SK-N-SH treated with all-trans-retinoic acid at 6 μM for 48 hours (cell line): ENCODE measurements at regions not wholly inside any gene's neighbourhood (a gene's known extent, or its start where the extent isn't known, plus 50 kb on each side); places are given as distances from the start of the nearest gene placed in this dataset.

ENCODE experiments used
- ATAC-seq: fragments of 200-7000 bp; cut with Tn5 transposase; 3 replicates; pipeline ENCODE4 v1.9.1; 2020; ENCODE audit warnings: mild to moderate bottlenecking, moderate library complexity
- ARNTL ChIP-seq: fragments of 450-650 bp; formaldehyde crosslinking; IDR thresholded peaks from 2 replicates; pipeline ENCODE4 v1.5.0; 2020; ENCODE audit warnings: low read depth, mild to moderate bottlenecking, moderate library complexity, borderline replicate concordance
- BACH2 ChIP-seq: fragments of 250-450 bp; sonication (Bioruptor Pico); IDR thresholded peaks from 2 replicates; pipeline ENCODE4 v1.9.0; 2021; ENCODE audit warnings: mild to moderate bottlenecking, borderline replicate concordance
- CREB5 ChIP-seq: fragments of 250-450 bp; sonication (Bioruptor Pico); IDR thresholded peaks from 2 replicates; pipeline ENCODE4 v1.5.1; 2020; ENCODE audit warnings: low read depth, mild to moderate bottlenecking, moderate library complexity
- ESRRG ChIP-seq: fragments of 250-450 bp; sonication (Bioruptor Pico); IDR thresholded peaks from 2 replicates; pipeline ENCODE4 v1.6.1; 2021; ENCODE audit warnings: mild to moderate bottlenecking
- GLIS3 ChIP-seq: fragments of 250-450 bp; sonication (Bioruptor Pico); IDR thresholded peaks from 2 replicates; pipeline ENCODE4 v1.5.0; 2020; ENCODE audit warnings: mild to moderate bottlenecking, moderate library complexity
- ISL1 ChIP-seq: fragments of 250-450 bp; sonication (Bioruptor Pico); IDR thresholded peaks from 2 replicates; pipeline ENCODE4 v2.1.2; 2022; ENCODE audit warnings: mild to moderate bottlenecking, moderate library complexity
- OSR1 ChIP-seq: fragments of 250-450 bp; sonication (Bioruptor Pico); IDR thresholded peaks from 2 replicates; pipeline ENCODE4 v1.8.0; 2022; ENCODE audit warnings: moderate library complexity, mild to moderate bottlenecking, inconsistent platforms
- PATZ1 ChIP-seq: fragments of 250-450 bp; sonication (Bioruptor Pico); IDR thresholded peaks from 2 replicates; pipeline ENCODE4 v1.8.0; 2020; ENCODE audit warnings: mild to moderate bottlenecking, moderate library complexity, borderline replicate concordance
- POU6F1 ChIP-seq: fragments of 250-450 bp; sonication (Bioruptor Pico); IDR thresholded peaks from 2 replicates; pipeline ENCODE4 v1.8.0; 2021; ENCODE audit warnings: low read depth, mild to moderate bottlenecking, moderate library complexity, borderline replicate concordance
- RARB ChIP-seq: fragments of 250-450 bp; sonication (Bioruptor Pico); IDR thresholded peaks from 2 replicates; pipeline ENCODE4 v1.8.0; 2021; ENCODE audit warnings: mild to moderate bottlenecking, moderate library complexity
- SNAI2 ChIP-seq: fragments of 250-450 bp; sonication (Bioruptor Pico); IDR thresholded peaks from 2 replicates; pipeline ENCODE4 v1.5.0; 2020; ENCODE audit warnings: mild to moderate bottlenecking, moderate library complexity
- TOX ChIP-seq: fragments of 250-450 bp; sonication (Bioruptor Pico); IDR thresholded peaks from 2 replicates; pipeline ENCODE4 v1.8.0; 2021; ENCODE audit warnings: mild to moderate bottlenecking, moderate library complexity, borderline replicate concordance
- TSHZ2 ChIP-seq: fragments of 250-450 bp; sonication (Bioruptor Pico); IDR thresholded peaks from 2 replicates; pipeline ENCODE4 v1.5.0; 2020; ENCODE audit warnings: mild to moderate bottlenecking, moderate library complexity
- ZC3H10 ChIP-seq: fragments of 250-450 bp; sonication (Bioruptor Pico); IDR thresholded peaks from 2 replicates; pipeline ENCODE4 v1.5.1; 2021; ENCODE audit warnings: mild to moderate bottlenecking, moderate library complexity
- ZFP3 ChIP-seq: fragments of 250-450 bp; sonication (Bioruptor Pico); IDR thresholded peaks from 2 replicates; pipeline ENCODE4 v1.5.0; 2020; ENCODE audit warnings: mild to moderate bottlenecking, moderate library complexity
- ZFP30 ChIP-seq: fragments of 450-650 bp; formaldehyde crosslinking; IDR thresholded peaks from 2 replicates; pipeline ENCODE4 v1.5.0; 2022; ENCODE audit warnings: mild to moderate bottlenecking, moderate library complexity
- ZNF70 ChIP-seq: fragments of 450-650 bp; formaldehyde crosslinking; IDR thresholded peaks from 2 replicates; pipeline ENCODE4 v1.5.0; 2020; ENCODE audit warnings: mild to moderate bottlenecking, moderate library complexity
- ZNF8 ChIP-seq: fragments of 450-650 bp; formaldehyde crosslinking; IDR thresholded peaks from 2 replicates; pipeline ENCODE4 v1.5.0; 2020; ENCODE audit warnings: mild to moderate bottlenecking, moderate library complexity

GRCh38 chr13:47179321-47179720 is 282.5 kb upstream of the HTR2A start:
- no peak for ATAC-seq
- no peak for TF ChIP-seq RARB (CRISPR knock-in tag)
- no peak for TF ChIP-seq GLIS3 (CRISPR knock-in tag)
- TF ChIP-seq ARNTL (CRISPR knock-in tag) = no peak
- TF ChIP-seq BACH2 = no peak
- TF ChIP-seq TOX (CRISPR knock-in tag) = no peak

GRCh38 chr13:47178090-47178950 is 281.5 kb upstream of the HTR2A start:
- TF ChIP-seq CREB5 (no peak), PATZ1 (CRISPR knock-in tag) (no peak), OSR1 (CRISPR knock-in tag) (no peak), ZNF8 (CRISPR knock-in tag) (no peak)

GRCh38 chr13:47175172-47175866 is 278.5 kb upstream of the HTR2A start:
- peak; percentile 96 for ATAC-seq
- TF ChIP-seq ISL1 (CRISPR knock-in tag) (no peak), TSHZ2 (CRISPR knock-in tag) (no peak), ZNF70 (CRISPR knock-in tag) (no peak), BACH2 (no peak), ESRRG (CRISPR knock-in tag) (no peak), POU6F1 (CRISPR knock-in tag) (no peak), RARB (CRISPR knock-in tag) (no peak), OSR1 (CRISPR knock-in tag) (no peak), ZFP3 (CRISPR knock-in tag) (no peak), ZFP30 (CRISPR knock-in tag) (no peak)

More at GRCh38 chr13:47178090-47178950, 281.5 kb upstream of the HTR2A start:
- ATAC-seq = no peak

GRCh38 chr13:47170971-47171370 is 274.1 kb upstream of the HTR2A start:
- TF ChIP-seq SNAI2 (CRISPR knock-in tag) (no peak), ZC3H10 (CRISPR knock-in tag) (no peak), POU6F1 (CRISPR knock-in tag) (no peak), ISL1 (CRISPR knock-in tag) (no peak), BACH2 (no peak)
- no peak for ATAC-seq
